WTC11 (cell line): ENCODE measurements at regions not wholly inside any gene's neighbourhood (a gene's known extent, or its start where the extent isn't known, plus 50 kb on each side); places are given as distances from the start of the nearest gene placed in this dataset.

Experiments used
- ATAC-seq: fragments of 200-7000 bp; cut with Tn5 transposase; 2 replicates; pipeline ENCODE4 v1.10.0; 2021; ENCODE audit warnings: mild to moderate bottlenecking, moderate library complexity
- CTCF ChIA-PET: fragments of 300-600 bp; sonication (Branson Sonifier 250); formaldehyde crosslinking; loops from one replicate; lab custom pipeline; 2021; ENCODE audit warnings: antibody characterized with exemption; lab: Charles Lee
- POLR2A ChIA-PET: fragments of 350-600 bp; sonication (Branson Sonifier 250); formaldehyde crosslinking; loops from one replicate; lab custom pipeline; 2021; ENCODE audit warnings: antibody characterized with exemption; lab: Charles Lee
- DNase-seq: peaks from one replicate; pipeline ENCODE4 v3.0.0; 2021; ENCODE audit warnings: low spot score
- H3K27ac Mint-ChIP-seq: 2 replicates; pipeline ENCODE4 v1.8.0; 2021; ENCODE audit warnings: mixed read lengths
- H3K27me3 Mint-ChIP-seq: 2 replicates; pipeline ENCODE4 v1.8.0; 2021; ENCODE audit warnings: low read depth, mild to moderate bottlenecking, moderate library complexity, mixed read lengths
- H3K36me3 Mint-ChIP-seq: 2 replicates; pipeline ENCODE4 v1.8.0; 2021; ENCODE audit warnings: mixed read lengths
- H3K4me1 Mint-ChIP-seq: 2 replicates; pipeline ENCODE4 v1.8.0; 2022; ENCODE audit warnings: mixed read lengths
- H3K4me3 Mint-ChIP-seq: 2 replicates; pipeline ENCODE4 v1.8.0; 2021; ENCODE audit warnings: mild to moderate bottlenecking, moderate library complexity, mixed read lengths
- H3K9me3 Mint-ChIP-seq: 2 replicates; pipeline ENCODE4 v1.8.0; 2021; ENCODE audit warnings: mixed read lengths
- CREB1 ChIP-seq: sonication (generic); formaldehyde crosslinking; IDR thresholded peaks from 2 replicates; pipeline ENCODE4 v1.8.0; 2023; ENCODE audit warnings: mild to moderate bottlenecking, missing genetic modification reagents
- GABPB1 ChIP-seq: sonication (generic); formaldehyde crosslinking; IDR thresholded peaks from 2 replicates; pipeline ENCODE4 v1.8.1; 2023; ENCODE audit warnings: mild to moderate bottlenecking, missing genetic modification reagents
- IRF2 ChIP-seq: sonication (generic); formaldehyde crosslinking; IDR thresholded peaks from 2 replicates; pipeline ENCODE4 v1.8.0; 2022; ENCODE audit warnings: low read depth, missing genetic modification reagents, borderline replicate concordance
- JAZF1 ChIP-seq: fragments of 250-450 bp; sonication (Bioruptor Pico); IDR thresholded peaks from 2 replicates; pipeline ENCODE4 v1.9.0; 2021; ENCODE audit warnings: moderate library complexity, mild to moderate bottlenecking, inconsistent platforms
- MYBL2 ChIP-seq: sonication (generic); formaldehyde crosslinking; IDR thresholded peaks from 2 replicates; pipeline ENCODE4 v1.8.1; 2023; ENCODE audit warnings: mild to moderate bottlenecking, moderate library complexity, missing genetic modification reagents
- NR3C1 ChIP-seq: sonication (generic); formaldehyde crosslinking; conservative IDR thresholded peaks from 2 replicates; pipeline ENCODE4 v1.8.1; 2023; ENCODE audit warnings: low read depth, mild to moderate bottlenecking, missing genetic modification reagents
- SMAD3 ChIP-seq: sonication (generic); formaldehyde crosslinking; IDR thresholded peaks from 2 replicates; pipeline ENCODE4 v1.8.0; 2022; ENCODE audit warnings: missing genetic modification reagents, mild to moderate bottlenecking, borderline replicate concordance
- SOX15 ChIP-seq: fragments of 250-450 bp; sonication (Bioruptor Pico); IDR thresholded peaks from 2 replicates; pipeline ENCODE4 v1.9.0; 2021; ENCODE audit warnings: mild to moderate bottlenecking
- TEAD4 ChIP-seq: sonication (generic); formaldehyde crosslinking; IDR thresholded peaks from 2 replicates; pipeline ENCODE4 v1.8.0; 2022; ENCODE audit warnings: mild to moderate bottlenecking, missing genetic modification reagents
- ZBTB21 ChIP-seq: sonication (generic); formaldehyde crosslinking; IDR thresholded peaks from 2 replicates; pipeline ENCODE4 v1.8.1; 2023; ENCODE audit warnings: mild to moderate bottlenecking, missing genetic modification reagents, borderline replicate concordance
- ZNF671 ChIP-seq: fragments of 250-450 bp; sonication (Bioruptor Pico); IDR thresholded peaks from 2 replicates; pipeline ENCODE4 v1.8.0; 2021; ENCODE audit warnings: mild to moderate bottlenecking
- TF ChIP-seq, protein P1 (sequence below): sonication (generic); formaldehyde crosslinking; IDR thresholded peaks from 2 replicates; pipeline ENCODE4 v1.8.1; 2022; ENCODE audit warnings: low read depth, missing genetic modification reagents, borderline replicate concordance
- TF ChIP-seq, protein P2 (sequence below): sonication (generic); formaldehyde crosslinking; IDR thresholded peaks from 2 replicates; pipeline ENCODE4 v1.8.1; 2023; ENCODE audit warnings: mild to moderate bottlenecking, missing genetic modification reagents
- TF ChIP-seq, protein P3 (sequence below): sonication (generic); formaldehyde crosslinking; IDR thresholded peaks from 2 replicates; pipeline ENCODE4 v1.8.1; 2023; ENCODE audit warnings: mild to moderate bottlenecking, moderate library complexity, missing genetic modification reagents
- TF ChIP-seq, protein P4 (sequence below): fragments of 200-600 bp; IDR thresholded peaks from 2 replicates; pipeline ENCODE4 v1.8.0; 2022; ENCODE audit warnings: antibody characterized with exemption

DNA sequence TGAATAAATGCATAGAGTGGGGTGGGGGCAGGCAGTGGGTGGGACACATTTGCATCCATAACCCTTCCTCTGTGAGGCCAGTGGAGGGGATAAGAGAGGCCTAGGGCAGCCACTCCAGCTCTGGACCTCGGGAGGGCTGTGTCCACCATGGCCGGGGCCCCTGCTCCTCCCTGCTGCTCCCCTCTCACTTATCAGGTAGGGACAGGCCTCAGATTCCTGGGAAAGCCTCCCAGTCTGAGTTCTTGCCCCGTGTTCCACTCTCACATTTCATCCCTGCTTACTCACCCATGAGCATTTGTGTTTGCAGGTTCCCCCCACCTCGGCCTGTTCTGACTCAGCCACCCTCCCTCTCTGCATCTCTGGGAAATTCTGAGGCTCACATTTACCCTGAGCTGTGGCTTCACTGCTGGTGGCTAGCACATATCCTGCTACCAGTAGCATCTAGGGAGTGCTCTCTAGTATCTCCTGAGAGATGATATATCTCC, 128.7 kb upstream of the TOP3B start:
- Mint-ChIP-seq H3K36me3 (no peaks in the 10 kb centered on the region), H3K4me3 (no peak overlapping the region), H3K27me3 (peaks cover 85% of the 10 kb centered on the region), H3K27ac (no peak overlapping the region), H3K9me3 (no peaks in the 10 kb centered on the region), H3K4me1 (peaks cover 10% of the 10 kb centered on the region)
- ATAC-seq, result peak; percentile 18
- ChIA-PET CTCF (interaction anchor here (0.6 to 2.0 kb wide), 34 partner anchors 8 to 207 kb away, joined by 3 to 34 read pairs (median 5); no protein-coding TSS in a partner anchor), POLR2A (no interaction called here)
- TF ChIP-seq, protein P1, sequence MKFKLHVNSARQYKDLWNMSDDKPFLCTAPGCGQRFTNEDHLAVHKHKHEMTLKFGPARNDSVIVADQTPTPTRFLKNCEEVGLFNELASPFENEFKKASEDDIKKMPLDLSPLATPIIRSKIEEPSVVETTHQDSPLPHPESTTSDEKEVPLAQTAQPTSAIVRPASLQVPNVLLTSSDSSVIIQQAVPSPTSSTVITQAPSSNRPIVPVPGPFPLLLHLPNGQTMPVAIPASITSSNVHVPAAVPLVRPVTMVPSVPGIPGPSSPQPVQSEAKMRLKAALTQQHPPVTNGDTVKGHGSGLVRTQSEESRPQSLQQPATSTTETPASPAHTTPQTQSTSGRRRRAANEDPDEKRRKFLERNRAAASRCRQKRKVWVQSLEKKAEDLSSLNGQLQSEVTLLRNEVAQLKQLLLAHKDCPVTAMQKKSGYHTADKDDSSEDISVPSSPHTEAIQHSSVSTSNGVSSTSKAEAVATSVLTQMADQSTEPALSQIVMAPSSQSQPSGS (CRISPR knock-in tag), result no peak
- TF ChIP-seq JAZF1 (no peak), MYBL2 (CRISPR knock-in tag) (no peak), IRF2 (CRISPR knock-in tag) (no peak), SMAD3 (CRISPR knock-in tag) (no peak), CREB1 (CRISPR knock-in tag) (no peak), TEAD4 (CRISPR knock-in tag) (no peak), GABPB1 (CRISPR knock-in tag) (no peak), ZBTB21 (no peak), NR3C1 (no peak), SOX15 (CRISPR knock-in tag) (no peak)
- TF ChIP-seq, protein P2, sequence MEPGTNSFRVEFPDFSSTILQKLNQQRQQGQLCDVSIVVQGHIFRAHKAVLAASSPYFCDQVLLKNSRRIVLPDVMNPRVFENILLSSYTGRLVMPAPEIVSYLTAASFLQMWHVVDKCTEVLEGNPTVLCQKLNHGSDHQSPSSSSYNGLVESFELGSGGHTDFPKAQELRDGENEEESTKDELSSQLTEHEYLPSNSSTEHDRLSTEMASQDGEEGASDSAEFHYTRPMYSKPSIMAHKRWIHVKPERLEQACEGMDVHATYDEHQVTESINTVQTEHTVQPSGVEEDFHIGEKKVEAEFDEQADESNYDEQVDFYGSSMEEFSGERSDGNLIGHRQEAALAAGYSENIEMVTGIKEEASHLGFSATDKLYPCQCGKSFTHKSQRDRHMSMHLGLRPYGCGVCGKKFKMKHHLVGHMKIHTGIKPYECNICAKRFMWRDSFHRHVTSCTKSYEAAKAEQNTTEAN (CRISPR knock-in tag), result no peak
- TF ChIP-seq, protein P3, sequence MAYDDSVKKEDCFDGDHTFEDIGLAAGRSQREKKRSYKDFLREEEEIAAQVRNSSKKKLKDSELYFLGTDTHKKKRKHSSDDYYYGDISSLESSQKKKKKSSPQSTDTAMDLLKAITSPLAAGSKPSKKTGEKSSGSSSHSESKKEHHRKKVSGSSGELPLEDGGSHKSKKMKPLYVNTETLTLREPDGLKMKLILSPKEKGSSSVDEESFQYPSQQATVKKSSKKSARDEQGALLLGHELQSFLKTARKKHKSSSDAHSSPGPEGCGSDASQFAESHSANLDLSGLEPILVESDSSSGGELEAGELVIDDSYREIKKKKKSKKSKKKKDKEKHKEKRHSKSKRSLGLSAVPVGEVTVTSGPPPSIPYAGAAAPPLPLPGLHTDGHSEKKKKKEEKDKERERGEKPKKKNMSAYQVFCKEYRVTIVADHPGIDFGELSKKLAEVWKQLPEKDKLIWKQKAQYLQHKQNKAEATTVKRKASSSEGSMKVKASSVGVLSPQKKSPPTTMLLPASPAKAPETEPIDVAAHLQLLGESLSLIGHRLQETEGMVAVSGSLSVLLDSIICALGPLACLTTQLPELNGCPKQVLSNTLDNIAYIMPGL (CRISPR knock-in tag), result no peak
- DNase-seq, result no peak

DNA sequence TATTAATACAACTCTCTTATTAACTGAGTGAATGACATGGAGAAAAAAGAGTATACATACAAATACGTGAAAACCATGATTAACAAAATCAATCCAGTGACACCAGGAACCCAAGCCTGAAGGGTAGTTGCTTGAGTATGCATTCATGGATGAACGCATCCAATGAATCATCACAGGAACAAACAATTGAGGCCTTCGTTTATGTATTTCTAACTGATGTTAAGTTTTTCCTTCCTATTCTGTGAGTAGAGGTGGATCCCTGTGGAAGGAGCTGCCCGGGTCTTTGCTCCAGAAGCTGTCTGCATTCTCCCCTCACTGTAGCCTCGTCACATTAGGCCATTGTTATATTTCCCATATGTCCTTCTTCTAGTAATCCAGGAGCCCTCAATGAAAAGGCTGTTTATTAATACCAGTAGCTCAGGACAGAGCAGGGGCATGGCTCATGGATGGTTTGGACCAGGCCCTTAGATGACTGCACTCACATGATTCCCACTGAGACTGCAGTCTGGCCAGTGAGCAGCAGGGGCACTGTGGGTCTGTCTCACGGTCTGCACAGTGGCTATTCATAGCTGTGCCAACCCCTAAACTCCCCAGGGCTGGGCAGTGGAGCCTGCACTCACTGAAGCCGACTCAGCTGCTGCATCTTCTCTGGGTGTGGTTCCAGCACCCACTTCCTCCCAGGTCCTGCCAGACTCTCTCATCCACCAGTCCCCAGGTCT, 128.1 kb upstream of the TOP3B start:
- Mint-ChIP-seq H3K4me3 (no peak overlapping the region), H3K9me3 (no peaks in the 10 kb centered on the region), H3K27ac (no peak overlapping the region), H3K27me3 (peaks cover 85% of the 10 kb centered on the region), H3K36me3 (no peaks in the 10 kb centered on the region), H3K4me1 (peaks cover 10% of the 10 kb centered on the region)
- CTCF ChIA-PET, result interaction anchor here (0.6 to 2.0 kb wide), 34 partner anchors 8 to 208 kb away, joined by 3 to 34 read pairs (median 5); no protein-coding TSS in a partner anchor
- DNase-seq (peak; percentile 63), ATAC-seq (peak; percentile 96)
- POLR2A ChIA-PET, result no interaction called here
- no peak for TF ChIP-seq ZNF671 (CRISPR knock-in tag)
- TF ChIP-seq, protein P4, sequence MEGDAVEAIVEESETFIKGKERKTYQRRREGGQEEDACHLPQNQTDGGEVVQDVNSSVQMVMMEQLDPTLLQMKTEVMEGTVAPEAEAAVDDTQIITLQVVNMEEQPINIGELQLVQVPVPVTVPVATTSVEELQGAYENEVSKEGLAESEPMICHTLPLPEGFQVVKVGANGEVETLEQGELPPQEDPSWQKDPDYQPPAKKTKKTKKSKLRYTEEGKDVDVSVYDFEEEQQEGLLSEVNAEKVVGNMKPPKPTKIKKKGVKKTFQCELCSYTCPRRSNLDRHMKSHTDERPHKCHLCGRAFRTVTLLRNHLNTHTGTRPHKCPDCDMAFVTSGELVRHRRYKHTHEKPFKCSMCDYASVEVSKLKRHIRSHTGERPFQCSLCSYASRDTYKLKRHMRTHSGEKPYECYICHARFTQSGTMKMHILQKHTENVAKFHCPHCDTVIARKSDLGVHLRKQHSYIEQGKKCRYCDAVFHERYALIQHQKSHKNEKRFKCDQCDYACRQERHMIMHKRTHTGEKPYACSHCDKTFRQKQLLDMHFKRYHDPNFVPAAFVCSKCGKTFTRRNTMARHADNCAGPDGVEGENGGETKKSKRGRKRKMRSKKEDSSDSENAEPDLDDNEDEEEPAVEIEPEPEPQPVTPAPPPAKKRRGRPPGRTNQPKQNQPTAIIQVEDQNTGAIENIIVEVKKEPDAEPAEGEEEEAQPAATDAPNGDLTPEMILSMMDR, result peak; percentile 33
